ENCODE measurements at regions not wholly inside any gene's neighbourhood (a gene's known extent, or its start where the extent isn't known, plus 50 kb on each side); places are given as distances from the start of the nearest gene placed in this dataset.

GRCh38 chr10:43962346-43963191 lies 313.9 kb upstream of the ZNF32 start:
- WGBS, 2 donors, result 87 to 91% methylated on average over 11 of the region's 11 CpGs
- intact Hi-C loops (cut with DNase I; ENCODE audit: low total_unique reads), result no loop called here
- H3K4me3 ChIP-seq (ENCODE audit: low read depth, poor library complexity, severe bottlenecking), result no peak overlapping the region
- peak in 1 of 2 donors; percentile 69 for DNase-seq (ENCODE audit: low spot score in 2 of 2)
- TF ChIP-seq POLR2A (IDR thresholded peaks at IDR 0.05), result no peak
- no peak for TF ChIP-seq CTCF (IDR thresholded peaks at IDR 0.05)

- peak; percentile 7 to 70 for DNase-seq (ENCODE audit: low spot score in 2 of 2)
- WGBS, 2 donors, result 88 to 91% methylated on average over 15 of the region's 15 CpGs
These were observed 313.1 kb upstream of the ZNF32 start for GRCh38 chr10:43961523-43962345.

GRCh38 chr10:43960981-43961380 lies 312.3 kb upstream of the ZNF32 start:
- intact Hi-C loops (cut with DNase I; ENCODE audit: low total_unique reads), result no loop called here

More at GRCh38 chr10:43961523-43962345, 313.1 kb upstream of the ZNF32 start:
- TF ChIP-seq POLR2A (IDR thresholded peaks at IDR 0.05) (no peak), CTCF (IDR thresholded peaks at IDR 0.05) (no peak)
- intact Hi-C loops (cut with DNase I; ENCODE audit: low total_unique reads), result no loop called here
- H3K4me3 ChIP-seq (ENCODE audit: low read depth, poor library complexity, severe bottlenecking), result no peak overlapping the region

GRCh38 chr10:43960477-43960876 lies 311.8 kb upstream of the ZNF32 start:
- TF ChIP-seq POLR2A (IDR thresholded peaks at IDR 0.05), result no peak
- no peak for TF ChIP-seq CTCF (IDR thresholded peaks at IDR 0.05)
- peak in 1 of 2 donors; percentile 14 for DNase-seq (ENCODE audit: low spot score in 2 of 2)
- no peak overlapping the region for H3K4me3 ChIP-seq (ENCODE audit: low read depth, poor library complexity, severe bottlenecking)
- intact Hi-C loops (cut with DNase I; ENCODE audit: low total_unique reads), result no loop called here
- 92 to 93% methylated on average over 4 of the region's 4 CpGs for whole genome bisulfite sequencing, 2 donors

More at GRCh38 chr10:43960981-43961380, 312.3 kb upstream of the ZNF32 start:
- DNase-seq (ENCODE audit: low spot score in 2 of 2), result peak in 1 of 2 donors; percentile 36
- TF ChIP-seq CTCF (IDR thresholded peaks at IDR 0.05), result no peak
- no peak for TF ChIP-seq POLR2A (IDR thresholded peaks at IDR 0.05)
- no peak overlapping the region for H3K4me3 ChIP-seq (ENCODE audit: low read depth, poor library complexity, severe bottlenecking)
- WGBS, 2 donors, result 72 to 74% methylated on average over 4 of the region's 4 CpGs

GRCh38 chr10:43960135-43960415 lies 311.4 kb upstream of the ZNF32 start:
- intact Hi-C loops (cut with DNase I; ENCODE audit: low total_unique reads), result no loop called here
- WGBS, 2 donors, result 77 to 83% methylated on average over 2 of the region's 2 CpGs
- peak in 1 of 2 donors; percentile 56 for DNase-seq (ENCODE audit: low spot score in 2 of 2)
- no peak overlapping the region for H3K4me3 ChIP-seq (ENCODE audit: low read depth, poor library complexity, severe bottlenecking)
- TF ChIP-seq POLR2A (IDR thresholded peaks at IDR 0.05), result no peak
- no peak for TF ChIP-seq CTCF (IDR thresholded peaks at IDR 0.05)
